Liver (tissue), 3 donors: ENCODE measurements at regions not wholly inside any gene's neighbourhood (a gene's known extent, or its start where the extent isn't known, plus 50 kb on each side); places are given as distances from the start of the nearest gene placed in this dataset.

ENCODE experiments used
- ATF3 ChIP-seq: IDR thresholded peaks from 2 replicates; pipeline ENCODE4 v1.6.1; 2016; ENCODE audit warnings: antibody characterized with exemption
- EGR1 ChIP-seq, 2 donors: IDR thresholded peaks; 2 replicates each; pipeline ENCODE4 v1.6.1; 2016 to 2018; ENCODE audit warnings: antibody characterized with exemption in 2 of 2, low read depth in 2 of 2
- FOXA1 ChIP-seq: IDR thresholded peaks from 2 replicates; pipeline ENCODE4 v1.6.1; 2016; ENCODE audit warnings: antibody characterized with exemption
- HNF4A ChIP-seq, 2 donors: conservative IDR thresholded peaks; 2 replicates each; pipeline ENCODE4 v1.6.1; 2016; ENCODE audit warnings: antibody characterized with exemption in 2 of 2, mild to moderate bottlenecking in 2 of 2
- HNF4G ChIP-seq: IDR thresholded peaks from 2 replicates; pipeline ENCODE4 v1.6.1; 2016; ENCODE audit warnings: antibody characterized with exemption
- JUND ChIP-seq, 2 donors: IDR thresholded peaks; 2 replicates each; pipeline ENCODE4 v1.6.1; 2016; ENCODE audit warnings: antibody characterized with exemption in 2 of 2
- MAX ChIP-seq: IDR thresholded peaks from 2 replicates; pipeline ENCODE4 v1.6.1; 2016; ENCODE audit warnings: antibody characterized with exemption
- RAD21 ChIP-seq, 2 donors: IDR thresholded peaks; 2 replicates each; pipeline ENCODE4 v1.6.1; 2016; ENCODE audit warnings: antibody characterized with exemption in 2 of 2, mild to moderate bottlenecking in 2 of 2
- RXRA ChIP-seq, 2 donors: IDR thresholded peaks; 2 replicates each; pipeline ENCODE4 v1.6.1; 2017 to 2018; ENCODE audit warnings: antibody characterized with exemption in 2 of 2, mild to moderate bottlenecking in 1 of 2
- TAF1 ChIP-seq: conservative IDR thresholded peaks from 2 replicates; pipeline ENCODE4 v1.6.1; 2016; ENCODE audit warnings: antibody characterized with exemption, mild to moderate bottlenecking
- ZBTB33 ChIP-seq: IDR thresholded peaks from 2 replicates; pipeline ENCODE4 v1.6.1; 2016; ENCODE audit warnings: antibody characterized with exemption
- TF ChIP-seq, protein P1 (sequence below): fragments of 150-350 bp; IDR thresholded peaks from 2 replicates; pipeline ENCODE4 v1.5.1; 2017; ENCODE audit warnings: improper control_type of control experiment, low read depth, low read length; ENCODE audit not compliant: missing input control
- donor health status: healthy.
- donor health status: healthy.

GRCh38 chr6:15077006-15077405 is 168.9 kb upstream of the JARID2 start:
- TF ChIP-seq, protein P1, sequence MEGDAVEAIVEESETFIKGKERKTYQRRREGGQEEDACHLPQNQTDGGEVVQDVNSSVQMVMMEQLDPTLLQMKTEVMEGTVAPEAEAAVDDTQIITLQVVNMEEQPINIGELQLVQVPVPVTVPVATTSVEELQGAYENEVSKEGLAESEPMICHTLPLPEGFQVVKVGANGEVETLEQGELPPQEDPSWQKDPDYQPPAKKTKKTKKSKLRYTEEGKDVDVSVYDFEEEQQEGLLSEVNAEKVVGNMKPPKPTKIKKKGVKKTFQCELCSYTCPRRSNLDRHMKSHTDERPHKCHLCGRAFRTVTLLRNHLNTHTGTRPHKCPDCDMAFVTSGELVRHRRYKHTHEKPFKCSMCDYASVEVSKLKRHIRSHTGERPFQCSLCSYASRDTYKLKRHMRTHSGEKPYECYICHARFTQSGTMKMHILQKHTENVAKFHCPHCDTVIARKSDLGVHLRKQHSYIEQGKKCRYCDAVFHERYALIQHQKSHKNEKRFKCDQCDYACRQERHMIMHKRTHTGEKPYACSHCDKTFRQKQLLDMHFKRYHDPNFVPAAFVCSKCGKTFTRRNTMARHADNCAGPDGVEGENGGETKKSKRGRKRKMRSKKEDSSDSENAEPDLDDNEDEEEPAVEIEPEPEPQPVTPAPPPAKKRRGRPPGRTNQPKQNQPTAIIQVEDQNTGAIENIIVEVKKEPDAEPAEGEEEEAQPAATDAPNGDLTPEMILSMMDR, result no peak
- no peak for TF ChIP-seq MAX
- TF ChIP-seq TAF1, result no peak
- no peak for TF ChIP-seq RAD21 (IDR thresholded peaks at IDR 0.05)
- TF ChIP-seq RXRA (IDR thresholded peaks at IDR 0.05), result no peak
- TF ChIP-seq JUND (IDR thresholded peaks at IDR 0.05), result no peak
- TF ChIP-seq FOXA1, result no peak
- TF ChIP-seq ATF3, result no peak
- TF ChIP-seq HNF4G, result no peak
- TF ChIP-seq HNF4A (conservative IDR thresholded peaks at IDR 0.05), result no peak
- no peak for TF ChIP-seq ZBTB33
- TF ChIP-seq EGR1 (IDR thresholded peaks at IDR 0.05; ENCODE audit: low read depth in 2 of 2), result no peak
